ENCODE measurements at regions not wholly inside any gene's neighbourhood (a gene's known extent, or its start where the extent isn't known, plus 50 kb on each side); places are given as distances from the start of the nearest gene placed in this dataset.

- no peak for DNase-seq
Observed at GRCh38 chr5:136526791-136527190, 161.4 kb upstream of the TRPC7 start.

GRCh38 chr5:136526021-136526420 lies 160.7 kb upstream of the TRPC7 start:
- no peak for DNase-seq

GRCh38 chr5:136525597-136525996 lies 160.3 kb upstream of the TRPC7 start:
- no peak for DNase-seq

GRCh38 chr5:136522217-136522956 lies 157.0 kb upstream of the TRPC7 start:
- no peak for DNase-seq

GRCh38 chr5:136521696-136522095 lies 156.4 kb upstream of the TRPC7 start:
- DNase-seq: no peak

- no peak for DNase-seq
Observed at GRCh38 chr5:136518814-136519213, 153.5 kb upstream of the TRPC7 start.

GRCh38 chr5:136518174-136518573 lies 152.8 kb upstream of the TRPC7 start:
- no peak for DNase-seq

- DNase-seq: no peak
Observed at GRCh38 chr5:136517755-136518154, 152.4 kb upstream of the TRPC7 start.

- DNase-seq: no peak
Observed at GRCh38 chr5:136516637-136517036, 151.3 kb upstream of the TRPC7 start.

GRCh38 chr5:136513430-136513829 lies 148.1 kb upstream of the TRPC7 start:
- no peak for DNase-seq

GRCh38 chr5:136511046-136511445 lies 145.7 kb upstream of the TRPC7 start:
- DNase-seq: no peak

- DNase-seq: no peak
Observed at GRCh38 chr5:136510481-136510880, 145.1 kb upstream of the TRPC7 start.

- DNase-seq: no peak
Observed at GRCh38 chr5:136506131-136506530, 140.8 kb upstream of the TRPC7 start.

GRCh38 chr5:136501133-136501532 lies 135.8 kb upstream of the TRPC7 start:
- DNase-seq: no peak

- DNase-seq: no peak
Observed at GRCh38 chr5:136492587-136492986, 127.2 kb upstream of the TRPC7 start.

GRCh38 chr5:136491806-136492205 lies 126.5 kb upstream of the TRPC7 start:
- no peak for DNase-seq

GRCh38 chr5:136484808-136485325 lies 119.5 kb upstream of the TRPC7 start:
- DNase-seq: no peak

- no peak for DNase-seq
Observed at GRCh38 chr5:136482206-136482605, 116.9 kb upstream of the TRPC7 start.

- no peak for DNase-seq
Observed at GRCh38 chr5:136474466-136474865, 109.1 kb upstream of the TRPC7 start.

GRCh38 chr5:136467632-136468031 lies 102.3 kb upstream of the TRPC7 start:
- no peak for DNase-seq

GRCh38 chr5:136466041-136466415 lies 100.7 kb upstream of the TRPC7 start:
- no peak for DNase-seq

- DNase-seq: no peak
Observed at GRCh38 chr5:136458481-136458880, 93.1 kb upstream of the TRPC7 start.

GRCh38 chr5:136457390-136458013 lies 92.2 kb upstream of the TRPC7 start:
- DNase-seq: no peak

- DNase-seq: no peak
Observed at GRCh38 chr5:136455409-136455808, 90.1 kb upstream of the TRPC7 start.
